SK-N-SH treated with all-trans-retinoic acid at 6 μM for 48 hours (cell line): ENCODE measurements at regions not wholly inside any gene's neighbourhood (a gene's known extent, or its start where the extent isn't known, plus 50 kb on each side); places are given as distances from the start of the nearest gene placed in this dataset.

Experiments used
- ESRRG ChIP-seq: fragments of 250-450 bp; sonication (Bioruptor Pico); IDR thresholded peaks from 2 replicates; pipeline ENCODE4 v1.6.1; 2021; ENCODE audit warnings: mild to moderate bottlenecking
- ISL1 ChIP-seq: fragments of 250-450 bp; sonication (Bioruptor Pico); IDR thresholded peaks from 2 replicates; pipeline ENCODE4 v2.1.2; 2022; ENCODE audit warnings: mild to moderate bottlenecking, moderate library complexity
- OSR1 ChIP-seq: fragments of 250-450 bp; sonication (Bioruptor Pico); IDR thresholded peaks from 2 replicates; pipeline ENCODE4 v1.8.0; 2022; ENCODE audit warnings: moderate library complexity, mild to moderate bottlenecking, inconsistent platforms
- PPARA ChIP-seq: fragments of 250-450 bp; sonication (Bioruptor Pico); IDR thresholded peaks from 2 replicates; pipeline ENCODE4 v1.5.0; 2020; ENCODE audit warnings: mild to moderate bottlenecking, borderline replicate concordance
- RARB ChIP-seq: fragments of 250-450 bp; sonication (Bioruptor Pico); IDR thresholded peaks from 2 replicates; pipeline ENCODE4 v1.8.0; 2021; ENCODE audit warnings: mild to moderate bottlenecking, moderate library complexity
- SNAI2 ChIP-seq: fragments of 250-450 bp; sonication (Bioruptor Pico); IDR thresholded peaks from 2 replicates; pipeline ENCODE4 v1.5.0; 2020; ENCODE audit warnings: mild to moderate bottlenecking, moderate library complexity
- TCF4 ChIP-seq: fragments of 250-450 bp; sonication (Bioruptor Pico); IDR thresholded peaks from 2 replicates; pipeline ENCODE4 v1.8.0; 2021; ENCODE audit warnings: mild to moderate bottlenecking, moderate library complexity, borderline replicate concordance
- ZC3H10 ChIP-seq: fragments of 250-450 bp; sonication (Bioruptor Pico); IDR thresholded peaks from 2 replicates; pipeline ENCODE4 v1.5.1; 2021; ENCODE audit warnings: mild to moderate bottlenecking, moderate library complexity
- ZFP3 ChIP-seq: fragments of 250-450 bp; sonication (Bioruptor Pico); IDR thresholded peaks from 2 replicates; pipeline ENCODE4 v1.5.0; 2020; ENCODE audit warnings: mild to moderate bottlenecking, moderate library complexity
- ZNF565 ChIP-seq: fragments of 450-650 bp; formaldehyde crosslinking; conservative IDR thresholded peaks from 2 replicates; pipeline ENCODE4 v1.5.0; 2020; ENCODE audit warnings: low read depth, mild to moderate bottlenecking, moderate library complexity
- TF ChIP-seq, protein P1 (sequence below): fragments of 250-450 bp; sonication (Bioruptor Pico); IDR thresholded peaks from 2 replicates; pipeline ENCODE4 v1.8.0; 2020; ENCODE audit warnings: mild to moderate bottlenecking, moderate library complexity, borderline replicate concordance
- TF ChIP-seq, protein P2 (sequence below): fragments of 250-450 bp; sonication (Bioruptor Pico); IDR thresholded peaks from 2 replicates; pipeline ENCODE4 v1.5.1; 2020; ENCODE audit warnings: low read depth, mild to moderate bottlenecking, moderate library complexity
- TF ChIP-seq, protein P3 (sequence below): fragments of 250-450 bp; sonication (Bioruptor Pico); IDR thresholded peaks from 2 replicates; pipeline ENCODE4 v1.5.1; 2021; ENCODE audit warnings: mild to moderate bottlenecking, moderate library complexity

DNA sequence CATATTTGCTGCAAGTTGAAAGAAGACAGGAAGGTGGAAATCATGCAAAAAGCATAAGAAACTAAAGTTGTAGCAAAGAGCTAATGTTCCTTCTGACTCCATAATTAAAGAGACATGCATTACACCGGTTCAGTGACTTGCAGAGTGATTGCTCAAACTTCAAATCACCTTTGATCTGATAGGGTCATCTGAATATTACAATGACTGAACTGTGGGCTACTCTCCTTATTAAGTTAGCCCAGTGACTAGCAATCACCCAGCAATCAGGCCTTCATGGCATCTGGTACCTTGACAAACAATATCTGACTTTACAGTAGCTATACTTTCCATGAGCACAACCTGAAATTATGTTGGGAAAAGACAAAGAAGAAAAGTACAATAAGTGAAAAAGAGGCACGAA lies 84.9 kb downstream of the NREP start:
- TF ChIP-seq TCF4 (CRISPR knock-in tag) (no peak), SNAI2 (no peak), ZC3H10 (CRISPR knock-in tag) (no peak), ZNF565 (CRISPR knock-in tag) (no peak), ISL1 (no peak), PPARA (no peak), RARB (no peak), ZFP3 (CRISPR knock-in tag) (no peak), OSR1 (CRISPR knock-in tag) (no peak), ESRRG (CRISPR knock-in tag) (no peak)
- TF ChIP-seq, protein P1, sequence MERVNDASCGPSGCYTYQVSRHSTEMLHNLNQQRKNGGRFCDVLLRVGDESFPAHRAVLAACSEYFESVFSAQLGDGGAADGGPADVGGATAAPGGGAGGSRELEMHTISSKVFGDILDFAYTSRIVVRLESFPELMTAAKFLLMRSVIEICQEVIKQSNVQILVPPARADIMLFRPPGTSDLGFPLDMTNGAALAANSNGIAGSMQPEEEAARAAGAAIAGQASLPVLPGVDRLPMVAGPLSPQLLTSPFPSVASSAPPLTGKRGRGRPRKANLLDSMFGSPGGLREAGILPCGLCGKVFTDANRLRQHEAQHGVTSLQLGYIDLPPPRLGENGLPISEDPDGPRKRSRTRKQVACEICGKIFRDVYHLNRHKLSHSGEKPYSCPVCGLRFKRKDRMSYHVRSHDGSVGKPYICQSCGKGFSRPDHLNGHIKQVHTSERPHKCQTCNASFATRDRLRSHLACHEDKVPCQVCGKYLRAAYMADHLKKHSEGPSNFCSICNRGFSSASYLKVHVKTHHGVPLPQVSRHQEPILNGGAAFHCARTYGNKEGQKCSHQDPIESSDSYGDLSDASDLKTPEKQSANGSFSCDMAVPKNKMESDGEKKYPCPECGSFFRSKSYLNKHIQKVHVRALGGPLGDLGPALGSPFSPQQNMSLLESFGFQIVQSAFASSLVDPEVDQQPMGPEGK, result no peak
- TF ChIP-seq, protein P2, sequence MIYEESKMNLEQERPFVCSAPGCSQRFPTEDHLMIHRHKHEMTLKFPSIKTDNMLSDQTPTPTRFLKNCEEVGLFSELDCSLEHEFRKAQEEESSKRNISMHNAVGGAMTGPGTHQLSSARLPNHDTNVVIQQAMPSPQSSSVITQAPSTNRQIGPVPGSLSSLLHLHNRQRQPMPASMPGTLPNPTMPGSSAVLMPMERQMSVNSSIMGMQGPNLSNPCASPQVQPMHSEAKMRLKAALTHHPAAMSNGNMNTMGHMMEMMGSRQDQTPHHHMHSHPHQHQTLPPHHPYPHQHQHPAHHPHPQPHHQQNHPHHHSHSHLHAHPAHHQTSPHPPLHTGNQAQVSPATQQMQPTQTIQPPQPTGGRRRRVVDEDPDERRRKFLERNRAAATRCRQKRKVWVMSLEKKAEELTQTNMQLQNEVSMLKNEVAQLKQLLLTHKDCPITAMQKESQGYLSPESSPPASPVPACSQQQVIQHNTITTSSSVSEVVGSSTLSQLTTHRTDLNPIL (CRISPR knock-in tag), result no peak
- TF ChIP-seq, protein P3, sequence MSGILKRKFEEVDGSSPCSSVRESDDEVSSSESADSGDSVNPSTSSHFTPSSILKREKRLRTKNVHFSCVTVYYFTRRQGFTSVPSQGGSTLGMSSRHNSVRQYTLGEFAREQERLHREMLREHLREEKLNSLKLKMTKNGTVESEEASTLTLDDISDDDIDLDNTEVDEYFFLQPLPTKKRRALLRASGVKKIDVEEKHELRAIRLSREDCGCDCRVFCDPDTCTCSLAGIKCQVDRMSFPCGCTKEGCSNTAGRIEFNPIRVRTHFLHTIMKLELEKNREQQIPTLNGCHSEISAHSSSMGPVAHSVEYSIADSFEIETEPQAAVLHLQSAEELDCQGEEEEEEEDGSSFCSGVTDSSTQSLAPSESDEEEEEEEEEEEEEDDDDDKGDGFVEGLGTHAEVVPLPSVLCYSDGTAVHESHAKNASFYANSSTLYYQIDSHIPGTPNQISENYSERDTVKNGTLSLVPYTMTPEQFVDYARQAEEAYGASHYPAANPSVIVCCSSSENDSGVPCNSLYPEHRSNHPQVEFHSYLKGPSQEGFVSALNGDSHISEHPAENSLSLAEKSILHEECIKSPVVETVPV (CRISPR knock-in tag), result no peak
